AG04450 (cell line): ENCODE measurements at regions not wholly inside any gene's neighbourhood (a gene's known extent, or its start where the extent isn't known, plus 50 kb on each side); places are given as distances from the start of the nearest gene placed in this dataset.

Source experiments
- CTCF ChIA-PET: fragments of 300-600, 350-600 bp; formaldehyde crosslinking; extraction: SDS; loops from one replicate; lab custom pipeline; 2022; ENCODE audit warnings: antibody characterized with exemption, inconsistent platforms; lab: Charles Lee
- POLR2A ChIA-PET: fragments of 350-600 bp; formaldehyde crosslinking; extraction: SDS; loops from one replicate; lab custom pipeline; 2021; ENCODE audit warnings: antibody characterized with exemption, inconsistent platforms; lab: Yijun Ruan, JAX
- DNase-seq: peaks from one replicate; pipeline ENCODE4 v3.0.0-alpha.2; 2011; ENCODE audit warnings: low read depth, low spot score
- H3K27ac ChIP-seq: one replicate; pipeline ENCODE4 v1.5.1; 2012; ENCODE audit warnings: low read depth, low read length, control low read depth
- H3K27me3 ChIP-seq: one replicate; pipeline ENCODE4 v1.6.0; 2012; ENCODE audit warnings: low read length; ENCODE audit not compliant: control insufficient read depth, insufficient read depth
- H3K4me3 ChIP-seq: 2 replicates; pipeline ENCODE4 v1.5.1; 2011; ENCODE audit warnings: mild to moderate bottlenecking, low read depth, low read length, control low read depth
- H3K9me3 ChIP-seq: 2 replicates; pipeline ENCODE4 v1.5.1; 2012; ENCODE audit warnings: low read length; ENCODE audit not compliant: control insufficient read depth, insufficient read depth
- TF ChIP-seq, protein P1 (sequence below): IDR thresholded peaks from 2 replicates; pipeline ENCODE4 v1.5.1; 2011; ENCODE audit warnings: low read depth, low read length, control low read depth, inconsistent platforms

DNA sequence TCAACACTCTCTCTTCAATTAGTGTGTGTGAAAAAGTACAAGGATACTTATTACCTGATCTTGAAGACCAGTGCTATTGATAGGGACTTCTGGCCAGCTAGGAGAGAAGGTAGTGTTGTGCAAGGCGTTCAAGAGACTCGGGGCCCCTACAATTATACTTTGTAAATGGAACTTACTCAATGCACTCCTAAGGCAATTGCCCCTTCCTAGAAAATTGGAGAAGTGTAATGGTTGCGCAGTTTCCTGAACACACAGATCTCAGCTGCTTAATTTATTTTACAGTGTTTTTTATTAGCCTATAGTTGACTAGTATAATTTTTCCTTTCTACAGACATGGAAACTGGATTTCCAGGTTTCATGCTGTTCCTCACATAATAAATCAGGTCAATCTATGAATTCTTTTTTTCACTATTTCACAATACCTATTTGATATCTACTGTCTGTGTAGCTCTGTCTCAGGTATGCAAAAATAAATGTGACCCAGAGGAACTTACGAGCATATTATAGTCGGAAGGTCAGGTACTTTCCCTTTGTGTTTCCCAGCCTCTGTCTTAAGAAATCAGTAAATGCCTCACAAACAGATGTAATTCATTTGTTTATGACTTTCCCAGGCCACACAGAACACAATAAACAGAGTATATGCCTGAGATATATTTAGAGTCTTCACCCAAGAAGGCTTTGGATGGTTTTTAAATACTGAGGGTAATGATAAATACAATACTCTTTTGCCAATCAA is 89.1 kb upstream of the TET2 start:
- no peak for DNase-seq
- H3K27ac ChIP-seq = no peak overlapping the region
- CTCF ChIA-PET = no interaction called here
- H3K9me3 ChIP-seq = no peaks in the 10 kb centered on the region
- TF ChIP-seq, protein P1, sequence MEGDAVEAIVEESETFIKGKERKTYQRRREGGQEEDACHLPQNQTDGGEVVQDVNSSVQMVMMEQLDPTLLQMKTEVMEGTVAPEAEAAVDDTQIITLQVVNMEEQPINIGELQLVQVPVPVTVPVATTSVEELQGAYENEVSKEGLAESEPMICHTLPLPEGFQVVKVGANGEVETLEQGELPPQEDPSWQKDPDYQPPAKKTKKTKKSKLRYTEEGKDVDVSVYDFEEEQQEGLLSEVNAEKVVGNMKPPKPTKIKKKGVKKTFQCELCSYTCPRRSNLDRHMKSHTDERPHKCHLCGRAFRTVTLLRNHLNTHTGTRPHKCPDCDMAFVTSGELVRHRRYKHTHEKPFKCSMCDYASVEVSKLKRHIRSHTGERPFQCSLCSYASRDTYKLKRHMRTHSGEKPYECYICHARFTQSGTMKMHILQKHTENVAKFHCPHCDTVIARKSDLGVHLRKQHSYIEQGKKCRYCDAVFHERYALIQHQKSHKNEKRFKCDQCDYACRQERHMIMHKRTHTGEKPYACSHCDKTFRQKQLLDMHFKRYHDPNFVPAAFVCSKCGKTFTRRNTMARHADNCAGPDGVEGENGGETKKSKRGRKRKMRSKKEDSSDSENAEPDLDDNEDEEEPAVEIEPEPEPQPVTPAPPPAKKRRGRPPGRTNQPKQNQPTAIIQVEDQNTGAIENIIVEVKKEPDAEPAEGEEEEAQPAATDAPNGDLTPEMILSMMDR = no peak
- no peak overlapping the region for H3K4me3 ChIP-seq
- no peaks in the 10 kb centered on the region for H3K27me3 ChIP-seq
- POLR2A ChIA-PET = no interaction called here

DNA sequence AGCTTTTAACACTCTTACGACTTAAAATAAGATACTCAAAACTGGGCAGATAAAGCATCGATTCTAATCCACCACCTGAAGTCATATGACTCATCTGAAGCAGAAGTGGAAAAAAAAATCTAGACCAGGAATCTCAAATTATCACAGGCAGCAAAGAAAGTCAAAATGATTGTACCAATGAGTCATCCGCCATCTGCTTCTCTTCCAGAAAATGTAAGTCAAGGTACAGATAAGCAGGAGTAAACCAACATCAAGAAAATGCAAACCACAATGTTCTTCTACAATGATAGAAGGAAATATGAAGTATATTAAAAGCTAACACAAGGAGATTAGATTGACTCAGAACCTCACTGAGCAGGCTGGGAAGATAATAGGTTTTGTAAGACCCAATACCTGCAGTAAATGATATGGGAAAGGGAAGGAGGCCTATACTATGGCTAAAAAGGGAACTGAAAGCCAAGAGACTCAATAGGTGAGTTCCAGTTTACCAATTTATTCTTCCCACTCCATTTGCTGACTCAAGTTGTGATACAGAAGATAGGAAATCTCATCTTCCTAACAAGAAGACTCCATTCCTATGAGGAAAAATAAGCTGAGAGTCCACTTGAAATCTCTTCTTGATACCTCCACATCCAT is 88.4 kb upstream of the TET2 start:
- TF ChIP-seq, protein P1 = no peak
- ChIA-PET POLR2A (no interaction called here), CTCF (interaction anchor here (0.6 kb wide), 1 partner anchor 619 kb away, joined by 3 read pairs; no protein-coding TSS in a partner anchor)
- no peak overlapping the region for H3K27ac ChIP-seq
- H3K9me3 ChIP-seq = no peaks in the 10 kb centered on the region
- no peak overlapping the region for H3K4me3 ChIP-seq
- H3K27me3 ChIP-seq = no peaks in the 10 kb centered on the region
- DNase-seq = peak; percentile 24

DNA sequence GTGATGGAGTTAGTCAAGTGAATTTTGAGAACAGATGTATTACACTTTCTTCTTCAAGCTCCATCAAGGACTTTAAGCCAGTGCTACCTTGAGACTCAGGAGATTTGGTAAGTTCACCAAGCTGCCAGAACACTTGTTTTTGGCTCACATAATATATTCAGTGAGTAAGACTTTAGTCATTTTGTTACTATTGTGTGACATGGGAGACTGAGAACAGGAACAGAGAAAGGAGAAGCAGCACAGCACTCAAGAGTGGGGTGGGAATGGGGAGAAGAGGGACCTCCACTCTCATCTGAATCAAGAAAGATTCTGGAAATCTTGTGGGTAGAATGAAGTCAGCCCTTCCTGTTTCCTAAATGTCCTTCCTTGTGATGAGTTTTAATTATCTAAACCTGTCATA is 87.3 kb upstream of the TET2 start:
- H3K4me3 ChIP-seq = no peak overlapping the region
- H3K27ac ChIP-seq = no peak overlapping the region
- H3K27me3 ChIP-seq = no peaks in the 10 kb centered on the region
- TF ChIP-seq, protein P1 = no peak
- POLR2A ChIA-PET = no interaction called here
- H3K9me3 ChIP-seq = no peaks in the 10 kb centered on the region
- DNase-seq = no peak
- CTCF ChIA-PET = no interaction called here

DNA sequence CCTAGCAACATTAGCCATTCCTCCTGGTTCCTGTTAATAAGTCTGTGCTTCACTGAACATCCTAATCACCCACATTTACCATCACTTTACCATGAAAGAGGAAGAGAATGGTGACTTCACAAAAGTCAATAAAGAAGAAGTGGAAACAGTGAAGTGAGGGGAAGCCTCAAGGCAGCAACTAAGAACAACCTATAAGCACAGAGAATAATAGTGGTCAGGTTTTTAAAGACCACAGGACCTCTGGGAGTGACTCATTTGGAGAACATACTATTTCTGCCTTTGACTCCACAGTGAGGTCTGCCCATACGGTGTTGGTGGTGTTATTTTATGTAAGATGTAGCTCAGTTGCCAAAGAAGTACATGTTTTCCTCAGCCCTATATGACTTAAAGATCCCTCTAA is 86.0 kb upstream of the TET2 start:
- no peaks in the 10 kb centered on the region for H3K27me3 ChIP-seq
- no peak overlapping the region for H3K4me3 ChIP-seq
- no peak for DNase-seq
- H3K27ac ChIP-seq = no peak overlapping the region
- CTCF ChIA-PET = no interaction called here
- no peaks in the 10 kb centered on the region for H3K9me3 ChIP-seq
- TF ChIP-seq, protein P1 = no peak
- POLR2A ChIA-PET = no interaction called here

DNA sequence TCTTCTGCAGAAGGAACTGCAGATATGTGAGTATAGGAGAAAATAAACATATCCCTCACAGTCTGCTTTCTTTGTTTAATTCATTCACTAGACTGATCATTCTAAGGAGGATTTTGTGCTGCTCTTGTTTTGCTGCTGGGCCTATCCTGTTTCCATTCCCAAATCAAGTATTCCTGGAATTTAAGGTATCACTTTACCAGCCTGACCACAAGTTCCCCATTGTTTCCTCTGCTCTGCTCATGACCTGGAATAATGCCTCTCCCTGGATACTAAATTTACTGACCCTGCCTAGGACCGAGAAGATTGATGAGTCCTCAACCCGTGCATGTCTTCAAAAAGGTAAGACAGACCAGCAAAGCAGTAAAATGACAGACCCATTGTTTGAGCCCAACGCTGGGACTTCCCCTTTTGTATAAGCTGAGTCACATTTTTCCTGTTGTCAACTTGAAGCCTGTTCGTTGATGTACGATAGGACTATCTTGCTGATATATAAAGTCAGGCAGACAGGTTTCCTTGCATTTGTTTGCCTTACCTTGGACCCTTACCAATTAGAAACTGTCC is 85.5 kb upstream of the TET2 start:
- ChIA-PET CTCF (no interaction called here), POLR2A (no interaction called here)
- TF ChIP-seq, protein P1 = no peak
- Histone ChIP-seq H3K4me3 (no peak overlapping the region), H3K9me3 (no peaks in the 10 kb centered on the region), H3K27me3 (no peaks in the 10 kb centered on the region), H3K27ac (no peak overlapping the region)
- no peak for DNase-seq
